DOHH2 (cell line): ENCODE measurements at regions not wholly inside any gene's neighbourhood (a gene's known extent, or its start where the extent isn't known, plus 50 kb on each side); places are given as distances from the start of the nearest gene placed in this dataset.

Source experiments
- CTCF ChIP-seq: fragments of 200-600 bp; sonication (generic); IDR thresholded peaks from one replicate; pipeline ENCODE4 v1.5.1; 2014; ENCODE audit warnings: antibody characterized with exemption, mild to moderate bottlenecking, low read depth, low read length; ENCODE audit not compliant: poor library complexity, severe bottlenecking
- EZH2phosphoT487 ChIP-seq: fragments of 200-600 bp; sonication (generic); IDR thresholded peaks from 2 replicates; pipeline ENCODE4 v1.6.1; 2017; ENCODE audit warnings: borderline replicate concordance, mild to moderate bottlenecking, antibody characterized with exemption, low read length, moderate library complexity, mixed read lengths

GRCh38 chr14:38404616-38405015 lies 148.7 kb upstream of the CLEC14A start:
- TF ChIP-seq CTCF (no peak), EZH2phosphoT487 (no peak)
